ENCODE measurements at regions not wholly inside any gene's neighbourhood (a gene's known extent, or its start where the extent isn't known, plus 50 kb on each side); places are given as distances from the start of the nearest gene placed in this dataset.
"Not testable (repeated sequence)": the region's sequence is repeated elsewhere in the genome, so short reads cannot be mapped to it uniquely, and the experiment has no call there.

GRCh38 chr13:79860791-79861190 lies 379.8 kb downstream of the NDFIP2 start:
- no peak for DNase-seq

GRCh38 chr13:79859756-79860155 lies 378.8 kb downstream of the NDFIP2 start:
- no peak for DNase-seq

GRCh38 chr13:79853251-79853650 lies 372.3 kb downstream of the NDFIP2 start:
- DNase-seq = no peak

GRCh38 chr13:79851318-79851717 lies 370.4 kb downstream of the NDFIP2 start:
- no peak for DNase-seq

GRCh38 chr13:79847882-79848592 lies 367.1 kb downstream of the NDFIP2 start:
- DNase-seq = no peak

GRCh38 chr13:79846386-79846785 lies 365.4 kb downstream of the NDFIP2 start:
- DNase-seq = no peak

- DNase-seq = no peak
Measured at GRCh38 chr13:79837741-79838450, 356.9 kb downstream of the NDFIP2 start.

GRCh38 chr13:79836121-79836520 lies 355.2 kb downstream of the NDFIP2 start:
- not testable (repeated sequence) for DNase-seq

GRCh38 chr13:79834876-79835275 lies 353.9 kb downstream of the NDFIP2 start:
- no peak for DNase-seq

GRCh38 chr13:79833991-79834390 lies 353.0 kb downstream of the NDFIP2 start:
- no peak for DNase-seq

- DNase-seq = no peak
Measured at GRCh38 chr13:79831556-79831955, 350.6 kb downstream of the NDFIP2 start.

GRCh38 chr13:79830945-79831344 lies 350.0 kb downstream of the NDFIP2 start:
- no peak for DNase-seq

- no peak for DNase-seq
Measured at GRCh38 chr13:79830426-79830825, 349.5 kb downstream of the NDFIP2 start.

- DNase-seq = no peak
Measured at GRCh38 chr13:79829880-79830279, 348.9 kb downstream of the NDFIP2 start.

GRCh38 chr13:79825959-79826358 lies 345.0 kb downstream of the NDFIP2 start:
- DNase-seq = no peak

- no peak for DNase-seq
Measured at GRCh38 chr13:79815041-79815440, 334.1 kb downstream of the NDFIP2 start.

GRCh38 chr13:79812070-79812850 lies 331.3 kb downstream of the NDFIP2 start:
- DNase-seq = no peak

- DNase-seq = no peak
Measured at GRCh38 chr13:79811170-79811569, 330.2 kb downstream of the NDFIP2 start.

- DNase-seq = no peak
Measured at GRCh38 chr13:79810669-79811068, 329.7 kb downstream of the NDFIP2 start.

- no peak for DNase-seq
Measured at GRCh38 chr13:79810018-79810417, 329.1 kb downstream of the NDFIP2 start.

GRCh38 chr13:79808475-79808874 lies 327.5 kb downstream of the NDFIP2 start:
- DNase-seq = no peak

- DNase-seq = no peak
Measured at GRCh38 chr13:79807554-79807953, 326.6 kb downstream of the NDFIP2 start.

- DNase-seq = no peak
Measured at GRCh38 chr13:79806821-79807220, 325.9 kb downstream of the NDFIP2 start.

GRCh38 chr13:79805317-79805716 lies 324.4 kb downstream of the NDFIP2 start:
- no peak for DNase-seq
